T-helper 1 cell (primary cell): ENCODE measurements at regions not wholly inside any gene's neighbourhood (a gene's known extent, or its start where the extent isn't known, plus 50 kb on each side); places are given as distances from the start of the nearest gene placed in this dataset.
"Not testable (repeated sequence)": the region's sequence is repeated elsewhere in the genome, so short reads cannot be mapped to it uniquely, and the experiment has no call there.

ENCODE experiments used
- DNase-seq, 5 donors: peaks; one replicate each; pipeline ENCODE4 v3.0.0-alpha.2; 2012 to 2020

DNA sequence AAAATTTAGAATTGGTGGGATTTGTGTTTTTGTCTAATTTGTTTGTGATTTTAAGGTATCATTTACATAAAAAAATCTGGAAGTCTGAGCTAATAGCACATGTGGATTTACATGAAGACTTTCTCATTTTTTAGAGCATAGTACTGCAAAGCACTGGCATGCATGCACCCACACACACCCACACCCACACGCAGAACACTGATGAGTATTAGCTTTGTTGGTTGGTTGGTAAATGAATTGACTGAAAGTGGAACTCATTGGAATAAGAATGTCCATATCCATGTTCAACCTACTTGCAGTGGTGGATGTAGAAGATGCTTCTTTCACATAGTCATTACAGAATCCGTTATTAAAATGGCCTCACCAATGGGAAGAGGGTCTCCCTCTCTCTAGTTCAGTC lies 475.8 kb downstream of the PLCL1 start:
- DNase-seq = no peak

DNA sequence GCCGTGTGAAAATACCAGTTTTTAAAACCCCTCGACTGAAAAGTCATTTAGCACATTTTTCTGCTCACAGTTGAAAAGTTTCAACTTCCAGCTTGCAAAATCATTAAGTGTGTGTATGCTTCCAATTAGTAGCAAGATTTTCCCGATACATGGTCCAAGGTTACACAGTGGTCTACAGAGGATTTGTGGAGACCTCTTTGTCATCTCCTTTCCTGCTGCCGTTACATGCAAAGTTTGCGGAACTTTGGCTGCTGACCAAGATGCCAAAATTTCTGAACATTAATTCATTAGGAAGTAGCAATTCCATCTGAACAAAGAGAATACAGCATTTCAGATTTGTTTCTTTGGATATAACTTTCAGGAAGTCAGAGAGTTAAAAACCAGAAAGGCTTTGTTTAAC lies 474.6 kb downstream of the PLCL1 start:
- no peak for DNase-seq

DNA sequence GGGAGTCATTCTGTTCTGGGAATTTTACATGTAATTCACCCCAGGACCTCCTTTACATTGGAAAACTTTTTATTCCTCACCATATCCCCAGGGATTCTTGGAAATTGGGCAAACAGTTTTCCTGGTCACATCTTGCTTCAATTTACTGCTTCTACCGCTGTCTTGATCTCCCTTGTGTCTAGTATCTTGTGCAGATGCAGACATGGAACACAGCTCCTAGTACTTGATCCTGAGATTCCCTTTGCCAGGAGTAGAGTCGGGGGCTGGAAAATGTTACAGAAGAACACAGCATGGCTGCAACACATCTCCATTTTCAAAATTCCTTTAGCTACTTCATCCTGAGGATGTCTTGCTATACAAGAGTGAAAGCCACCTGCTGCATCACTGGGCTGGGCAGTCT lies 472.8 kb downstream of the PLCL1 start:
- no peak for DNase-seq

DNA sequence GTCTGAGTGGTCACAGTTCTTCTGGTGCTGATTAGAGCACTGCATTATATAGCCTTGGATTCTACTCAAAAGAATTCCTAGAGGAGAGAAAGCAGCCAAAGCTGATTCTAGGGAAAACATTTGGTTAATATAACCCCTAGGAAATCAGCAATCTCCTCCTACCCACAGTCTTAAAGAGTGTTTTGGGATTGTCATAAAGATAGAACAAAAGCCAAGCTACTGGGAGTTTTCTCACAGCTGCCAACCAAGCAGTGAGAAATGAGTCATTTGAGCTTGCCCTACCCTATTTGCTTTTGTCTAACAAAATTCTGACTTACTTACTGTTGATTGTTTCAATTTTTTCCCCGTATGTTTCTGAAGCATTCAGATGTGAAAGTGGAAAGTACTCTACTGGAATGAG lies 469.3 kb downstream of the PLCL1 start:
- DNase-seq = no peak

DNA sequence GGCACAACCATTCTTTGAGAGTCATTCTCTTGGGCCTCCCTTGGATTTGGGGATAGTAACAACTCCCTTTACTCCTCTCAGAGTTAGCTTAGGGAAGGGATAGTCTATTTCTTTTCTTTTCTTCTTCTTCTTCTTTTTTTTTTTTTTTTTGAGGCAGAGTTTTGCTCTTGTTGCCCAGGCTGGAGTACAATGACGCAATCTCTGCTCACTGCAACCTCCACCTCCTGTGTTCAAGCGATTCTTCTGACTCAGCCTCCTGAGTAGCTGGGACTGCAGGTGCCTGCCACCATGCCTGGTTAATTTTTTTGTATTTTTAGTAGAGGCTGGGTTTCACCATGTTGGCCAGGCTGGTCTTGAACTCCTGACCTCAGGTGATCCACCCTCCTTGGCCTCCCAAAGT lies 465.8 kb downstream of the PLCL1 start:
- DNase-seq = not testable (repeated sequence)

DNA sequence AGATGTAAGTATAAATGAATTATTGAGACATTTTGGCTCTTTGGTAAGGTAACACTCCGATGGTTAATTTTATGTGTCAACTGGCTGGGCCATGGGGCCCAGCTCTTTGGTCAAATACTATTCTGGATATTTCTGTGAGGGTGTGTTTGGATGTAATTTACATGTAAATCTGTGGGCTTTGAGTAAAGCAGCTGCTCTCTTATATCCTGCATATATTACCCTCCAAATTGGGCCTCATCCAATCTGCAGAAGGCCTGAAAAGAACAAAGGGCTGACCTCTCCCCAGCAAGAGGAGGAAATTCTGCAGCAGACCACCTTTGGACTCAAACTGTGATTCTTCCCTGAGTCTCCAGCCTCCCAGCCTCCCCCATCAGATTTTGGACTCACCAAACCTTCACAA lies 464.1 kb downstream of the PLCL1 start:
- DNase-seq = no peak

DNA sequence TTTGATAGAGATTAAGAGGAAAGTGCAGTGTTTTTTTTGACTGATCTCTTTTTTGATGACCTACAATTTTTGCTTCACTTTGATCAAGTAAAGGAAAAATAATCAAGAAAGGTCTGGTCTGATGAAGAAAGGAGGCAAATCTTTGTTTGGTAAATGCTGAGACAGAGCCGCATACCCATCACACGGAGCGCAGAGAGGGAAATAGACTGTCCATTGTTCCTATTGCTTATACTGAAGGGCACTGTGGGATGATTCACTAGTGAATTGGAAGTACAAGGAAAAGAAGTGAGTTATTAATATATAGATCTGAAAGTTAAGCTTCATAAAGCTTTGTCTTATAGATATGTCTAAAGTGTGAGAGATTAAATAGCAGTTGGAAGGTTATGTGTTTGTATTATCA lies 455.1 kb downstream of the PLCL1 start:
- no peak for DNase-seq

DNA sequence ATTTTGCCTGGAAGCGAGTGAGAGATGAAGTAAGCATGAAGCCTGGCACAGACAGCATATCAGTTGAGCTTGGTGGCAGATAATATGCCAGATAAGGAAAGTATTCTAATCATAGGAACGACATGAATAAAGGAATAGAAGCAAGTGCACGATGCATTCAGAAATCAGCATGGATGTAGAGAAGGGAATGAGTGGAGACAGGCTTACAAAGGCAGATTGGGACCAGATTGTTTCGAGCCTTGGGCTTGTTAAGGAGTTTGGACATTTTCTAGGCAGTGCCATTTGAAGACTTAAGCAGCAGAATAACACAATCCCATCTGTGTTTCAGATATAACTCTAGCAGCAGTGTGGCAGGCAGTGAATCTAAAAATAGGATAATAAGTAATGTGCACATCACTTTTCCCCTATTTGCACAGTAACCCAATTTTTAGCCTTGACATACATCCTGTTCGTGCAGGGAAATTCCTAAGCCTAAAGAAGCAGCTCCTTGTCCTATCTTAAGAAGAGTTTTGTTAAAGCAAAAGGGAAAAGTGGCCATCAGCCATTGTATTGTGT lies 450.2 kb downstream of the PLCL1 start:
- no peak for DNase-seq

DNA sequence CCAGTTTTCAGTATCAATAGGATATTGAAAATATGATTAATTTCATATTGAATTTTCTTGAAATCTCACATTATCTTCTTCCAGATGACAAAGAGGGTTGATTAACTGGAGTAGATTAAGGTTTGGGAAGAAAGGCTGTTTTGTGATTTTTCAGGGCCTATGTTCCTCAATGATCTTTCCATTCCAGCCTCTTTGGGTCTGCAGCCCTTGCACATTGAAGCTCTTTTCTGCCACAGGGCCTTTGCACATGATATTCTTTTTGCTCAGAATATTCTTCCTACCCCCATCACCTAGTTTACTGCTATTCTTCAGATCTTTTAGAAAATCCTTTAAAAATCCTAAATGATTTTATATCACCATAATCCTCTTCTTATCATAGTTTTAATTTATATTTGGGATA lies 449.6 kb downstream of the PLCL1 start:
- no peak for DNase-seq

DNA sequence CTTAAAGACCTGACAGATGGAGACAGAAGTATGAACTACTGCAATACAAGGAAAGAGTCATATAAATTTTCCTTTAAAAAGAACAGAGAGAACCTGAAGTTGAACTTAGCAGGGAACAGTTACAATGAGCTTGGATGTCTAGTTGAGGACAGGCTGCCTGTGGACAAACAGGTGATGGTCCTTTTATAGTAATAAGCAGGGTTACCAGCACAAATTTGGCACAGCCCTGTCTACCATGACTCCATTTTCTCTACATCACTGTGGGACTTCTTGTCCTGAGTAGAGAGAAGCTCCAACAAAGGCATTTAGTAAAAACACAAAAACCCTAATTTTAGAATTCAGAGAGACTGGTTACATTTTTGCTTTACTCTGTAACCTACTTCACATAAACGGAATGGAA lies 448.1 kb downstream of the PLCL1 start:
- no peak for DNase-seq

DNA sequence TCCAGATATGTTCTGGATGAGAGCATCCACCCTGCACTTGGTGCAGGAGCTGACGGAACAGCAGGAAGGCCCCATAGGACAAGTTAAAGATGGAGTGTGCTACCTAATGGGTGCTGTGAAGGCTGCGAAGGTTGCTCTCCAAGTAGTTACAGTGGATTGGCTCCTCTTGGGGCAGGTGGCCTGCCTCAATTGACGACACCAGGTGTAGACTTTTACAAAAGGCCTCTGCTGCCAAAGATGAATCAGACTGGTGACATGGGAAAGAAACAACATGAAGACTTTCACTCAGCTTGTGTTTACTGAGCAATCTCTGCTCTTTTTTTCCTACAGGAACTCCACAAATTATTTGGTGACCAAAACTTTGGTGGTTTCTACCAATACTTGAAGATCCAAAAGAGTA lies 437.7 kb downstream of the PLCL1 start:
- no peak for DNase-seq

DNA sequence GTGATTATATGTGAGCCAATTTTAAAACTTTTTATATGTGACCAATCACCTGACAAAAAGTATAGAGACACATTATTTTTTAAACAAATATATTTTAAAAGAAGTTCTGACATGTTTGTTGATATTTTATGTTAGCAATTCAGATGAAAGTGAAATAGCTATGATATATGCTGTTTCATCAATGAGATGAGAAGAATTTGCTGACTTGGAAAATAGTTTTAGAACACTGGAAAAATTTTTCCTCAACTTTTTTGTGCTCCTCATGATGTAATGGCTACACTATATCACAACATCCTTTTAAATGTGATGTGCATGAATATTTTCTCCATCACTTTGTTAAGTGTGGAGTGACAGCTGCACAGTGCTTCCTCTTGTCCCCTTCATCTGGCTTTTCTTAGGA lies 434.0 kb downstream of the PLCL1 start:
- DNase-seq = no peak

DNA sequence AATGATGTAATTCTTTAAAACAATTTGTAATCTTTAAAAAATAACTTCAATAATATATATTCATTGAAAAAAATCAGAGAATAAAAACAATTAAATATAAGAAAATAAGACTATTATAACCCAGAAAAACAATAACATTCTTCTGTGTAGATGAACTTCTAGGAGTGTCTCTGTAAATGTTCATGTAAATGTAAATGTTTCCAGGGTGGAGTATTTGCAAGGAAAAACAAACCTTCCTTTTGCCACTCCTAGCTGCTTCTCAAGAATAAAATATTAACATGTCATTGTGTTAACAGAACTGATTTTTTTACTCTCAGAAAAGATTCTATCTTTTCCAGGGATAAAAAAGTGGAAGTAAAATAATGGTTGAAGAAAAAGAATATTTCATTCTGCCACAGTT lies 431.9 kb downstream of the PLCL1 start:
- DNase-seq = no peak

DNA sequence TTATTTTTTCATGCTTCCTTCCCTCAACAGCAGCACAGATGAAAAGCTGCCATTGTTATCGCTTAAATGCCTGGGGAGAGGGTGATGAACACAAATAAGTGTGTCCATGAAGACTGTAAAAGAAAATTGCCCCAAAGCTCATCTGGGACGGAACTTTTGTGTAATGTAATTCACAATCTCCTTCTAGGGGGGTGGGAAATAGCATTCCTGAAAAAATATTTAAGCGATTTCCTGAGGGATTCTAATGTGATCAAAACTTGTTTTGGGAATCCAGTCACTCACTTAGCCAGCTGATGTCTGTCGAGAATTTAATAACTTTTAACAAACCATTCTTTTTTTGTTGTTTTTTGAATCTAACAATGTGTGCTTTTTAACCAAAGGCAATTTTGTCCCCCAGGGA lies 427.9 kb downstream of the PLCL1 start:
- no peak for DNase-seq

DNA sequence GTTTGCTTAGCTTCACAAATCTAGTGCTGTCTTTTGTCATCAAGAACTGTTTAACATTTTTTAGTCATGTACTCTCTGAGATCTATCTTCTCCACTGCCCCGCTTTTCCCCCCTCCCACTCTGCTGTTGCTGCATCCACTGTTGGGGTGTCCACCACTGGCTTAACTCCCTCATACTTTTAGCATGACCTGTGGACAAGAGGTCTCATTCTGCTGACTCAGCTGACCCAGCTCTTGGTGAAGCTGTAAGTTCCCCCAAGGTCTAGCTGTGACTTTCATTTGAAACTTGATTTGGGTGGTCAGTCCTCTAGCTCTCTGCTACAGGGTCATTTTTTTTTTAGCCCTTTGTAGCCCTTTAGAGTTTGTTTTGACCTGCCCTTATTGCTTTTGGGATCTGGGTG lies 427.2 kb downstream of the PLCL1 start:
- no peak for DNase-seq

DNA sequence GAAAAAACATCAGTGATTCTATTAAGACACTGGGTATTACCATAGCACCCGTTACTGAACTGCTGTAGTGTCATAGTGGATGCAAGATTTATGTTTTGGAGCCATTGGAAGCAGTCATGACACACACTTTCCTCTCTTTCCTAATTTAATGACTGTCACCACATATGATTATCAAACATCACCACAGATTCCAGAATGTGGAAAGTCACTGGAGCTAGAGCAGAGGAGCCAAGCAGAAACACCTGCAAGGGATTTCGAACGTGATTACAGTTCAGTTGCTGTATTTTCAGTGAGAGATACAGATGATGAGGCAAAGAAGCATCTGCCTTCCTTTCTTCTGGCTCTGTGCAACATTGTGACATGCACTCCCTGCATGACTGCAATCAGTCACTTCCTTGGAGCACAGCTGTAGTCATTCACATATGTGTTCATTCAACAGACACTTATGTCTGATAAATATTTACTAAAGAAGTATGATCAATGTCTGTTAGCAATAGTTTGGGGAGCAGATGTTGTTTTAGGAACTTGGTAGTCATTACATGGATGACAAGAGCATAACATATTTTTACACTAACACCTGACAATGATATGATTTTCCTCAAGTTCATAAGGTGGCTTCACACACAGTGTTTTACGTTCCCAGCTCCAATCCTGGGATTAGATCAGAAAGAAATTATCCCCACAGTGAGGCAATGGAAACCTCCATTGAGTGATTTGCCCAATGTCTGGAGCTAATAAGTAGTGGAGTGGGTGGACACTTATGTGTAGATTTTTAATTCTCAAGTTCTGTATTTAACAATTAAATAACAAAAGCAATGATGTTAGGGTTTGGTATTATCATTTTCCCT lies 416.6 kb downstream of the PLCL1 start:
- DNase-seq = no peak

DNA sequence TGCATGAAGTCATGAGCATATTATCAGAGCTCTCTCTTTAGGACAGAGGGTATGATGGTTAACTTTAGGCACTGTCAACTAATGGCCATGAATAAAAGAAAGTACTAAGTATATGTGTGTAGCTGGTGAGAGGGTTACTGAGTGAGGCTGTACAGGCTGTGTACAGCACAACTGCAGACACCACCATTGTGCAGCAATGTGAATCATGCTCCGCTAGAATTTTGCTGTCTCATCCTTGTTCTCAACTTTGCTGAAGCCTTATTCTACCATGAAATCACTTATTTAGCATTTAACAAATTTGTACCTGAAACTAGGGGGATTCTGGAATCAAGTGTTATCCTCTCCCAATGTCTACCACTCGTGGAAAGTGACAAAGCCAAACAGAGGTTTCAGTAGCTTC lies 414.9 kb downstream of the PLCL1 start:
- DNase-seq = no peak

DNA sequence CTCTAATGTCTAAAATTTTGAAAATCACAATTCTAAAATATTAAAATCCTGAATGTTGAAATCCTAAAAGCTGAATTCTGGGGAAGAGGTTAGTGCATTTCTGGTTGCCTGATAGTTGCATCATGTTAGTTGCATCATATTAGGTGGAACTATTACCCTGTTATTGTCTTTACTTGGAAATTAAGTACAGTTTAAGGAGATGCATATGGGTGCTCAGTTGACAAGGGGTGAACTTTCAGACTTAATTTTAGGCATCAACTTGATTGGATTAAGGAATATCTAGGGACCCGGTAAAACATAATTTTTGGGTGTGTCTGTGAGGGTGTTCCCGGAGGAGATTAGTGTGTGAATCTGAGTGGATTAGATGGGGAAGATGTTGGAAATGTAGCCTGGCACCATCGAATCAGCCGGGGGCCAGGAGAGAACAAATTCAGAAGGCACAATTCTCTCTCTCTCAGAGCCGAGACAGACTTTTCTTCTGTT lies 409.8 kb downstream of the PLCL1 start:
- DNase-seq = no peak

DNA sequence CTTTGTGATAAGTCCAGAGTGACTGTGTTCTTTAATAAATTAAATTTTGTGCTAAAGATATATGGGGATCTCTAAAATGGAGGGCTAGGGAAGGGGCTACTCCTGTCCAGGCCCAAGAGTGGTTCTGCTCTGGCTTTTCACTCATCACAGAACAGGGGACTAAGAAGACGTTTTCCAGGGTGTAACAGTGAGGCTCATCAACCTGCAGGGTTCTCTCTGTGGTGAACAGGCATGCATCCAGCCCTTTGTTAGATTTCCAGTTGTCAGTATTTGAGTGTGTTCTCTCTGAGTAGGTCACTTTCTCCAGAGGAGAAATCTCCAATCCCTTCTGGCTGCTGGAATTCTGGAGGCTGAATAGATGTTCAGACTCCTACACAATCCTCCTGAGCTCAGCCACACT lies 408.9 kb downstream of the PLCL1 start:
- DNase-seq = no peak

DNA sequence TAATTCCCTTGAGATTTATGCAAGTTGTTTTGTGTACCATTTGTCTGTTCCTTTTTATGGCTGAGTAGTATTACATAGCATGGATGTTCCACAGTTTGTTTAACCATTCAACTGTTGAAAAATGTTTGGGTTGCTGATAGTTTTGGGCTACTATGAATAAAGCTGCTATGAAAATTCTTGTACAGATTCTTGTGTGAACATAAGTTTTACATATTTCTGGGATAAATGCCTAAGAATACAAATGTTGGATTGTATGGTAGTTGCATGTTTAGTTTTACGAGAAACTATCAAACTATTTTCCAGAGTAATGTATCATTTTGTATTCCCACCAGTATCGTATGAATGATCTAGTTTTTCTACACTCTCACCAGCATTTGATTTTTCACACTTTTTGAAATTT lies 407.3 kb downstream of the PLCL1 start:
- DNase-seq = no peak

DNA sequence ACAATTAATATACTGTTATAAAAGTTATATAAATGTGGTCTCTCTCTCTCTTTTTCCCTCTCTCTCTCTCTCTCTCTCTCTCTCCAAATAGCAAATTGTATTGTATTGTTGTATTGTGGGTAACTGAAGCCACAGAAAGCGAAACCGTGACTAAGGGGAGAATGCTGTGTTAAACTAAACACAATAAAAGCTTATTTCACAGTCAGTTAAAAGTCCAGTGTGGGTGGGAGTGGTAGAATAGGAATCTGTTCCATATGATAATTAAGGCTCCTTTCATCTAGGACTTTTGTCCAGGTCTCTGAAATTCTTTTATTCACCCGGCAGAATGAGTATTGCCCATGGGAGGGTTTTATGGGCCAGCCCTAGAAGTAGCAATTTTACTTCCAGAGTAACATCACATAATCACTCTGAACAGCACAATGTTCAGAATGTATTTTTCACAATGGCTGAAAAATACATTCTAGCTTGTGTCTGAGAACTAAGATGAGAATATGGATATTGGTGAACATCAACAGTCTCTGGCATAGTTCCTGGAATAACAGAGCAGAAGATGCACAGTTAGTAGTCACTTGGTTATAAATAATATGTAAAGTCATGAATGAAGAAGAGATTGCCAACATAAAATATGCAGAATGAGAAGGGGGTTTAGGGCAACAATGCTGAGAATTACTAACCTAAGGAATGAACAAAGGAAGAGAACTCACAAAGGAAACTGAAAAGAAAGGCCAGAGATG lies 399.1 kb downstream of the PLCL1 start:
- no peak for DNase-seq
